Hepatocyte (in vitro differentiated cells): ENCODE measurements at regions not wholly inside any gene's neighbourhood (a gene's known extent, or its start where the extent isn't known, plus 50 kb on each side); places are given as distances from the start of the nearest gene placed in this dataset.

ENCODE experiments used
- DNase-seq: peaks from one replicate; pipeline ENCODE4 v3.0.0-alpha.2; 2016; ENCODE audit warnings: low spot score
- H2AFZ ChIP-seq: fragments of 200-600 bp; sonication (generic); 2 replicates; pipeline ENCODE4 v1.6.0; 2016; ENCODE audit warnings: antibody characterized with exemption, mild to moderate bottlenecking
- H3K27ac ChIP-seq: fragments of 200-600 bp; sonication (generic); 2 replicates; pipeline ENCODE4 v1.5.1; 2016; ENCODE audit warnings: mild to moderate bottlenecking
- H3K27me3 ChIP-seq: fragments of 200-600 bp; sonication (generic); 2 replicates; pipeline ENCODE4 v1.6.1; 2016
- H3K36me3 ChIP-seq: fragments of 200-600 bp; sonication (generic); replicated peaks from 2 replicates; pipeline ENCODE4 v1.5.1; 2016; ENCODE audit warnings: low read depth; ENCODE audit not compliant: insufficient read depth
- H3K4me1 ChIP-seq: fragments of 200-600 bp; sonication (generic); 2 replicates; pipeline ENCODE4 v1.5.1; 2016; ENCODE audit warnings: mild to moderate bottlenecking, moderate library complexity; ENCODE audit not compliant: insufficient read depth
- H3K4me2 ChIP-seq: fragments of 200-600 bp; sonication (generic); 2 replicates; pipeline ENCODE4 v1.6.0; 2016
- H3K4me3 ChIP-seq: fragments of 200-600 bp; sonication (generic); 2 replicates; pipeline ENCODE4 v1.5.1; 2016; ENCODE audit warnings: mild to moderate bottlenecking
- H3K79me2 ChIP-seq: fragments of 200-600 bp; sonication (generic); 2 replicates; pipeline ENCODE4 v1.6.0; 2017; ENCODE audit warnings: mild to moderate bottlenecking
- H3K9me2 ChIP-seq: fragments of 200-600 bp; sonication (generic); replicated peaks from 2 replicates; pipeline ENCODE4 v1.6.0; 2017; ENCODE audit warnings: mild to moderate bottlenecking; ENCODE audit not compliant: insufficient read depth
- H3K9me3 ChIP-seq: fragments of 200-600 bp; sonication (generic); 2 replicates; pipeline ENCODE4 v1.5.1; 2016; ENCODE audit warnings: low read depth, mild to moderate bottlenecking
- H4K20me1 ChIP-seq: fragments of 200-600 bp; sonication (generic); 2 replicates; pipeline ENCODE4 v1.6.0; 2016; ENCODE audit warnings: mild to moderate bottlenecking; ENCODE audit not compliant: insufficient read depth, poor library complexity, severe bottlenecking
- EZH2 ChIP-seq: fragments of 200-600 bp; sonication (generic); IDR thresholded peaks from 2 replicates; pipeline ENCODE4 v1.6.1; 2016; ENCODE audit warnings: antibody characterized with exemption, mild to moderate bottlenecking, borderline replicate concordance
- EZH2phosphoT487 ChIP-seq: fragments of 200-600 bp; sonication (generic); IDR thresholded peaks from one replicate; pipeline ENCODE4 v1.6.1; 2018; ENCODE audit warnings: antibody characterized with exemption, mild to moderate bottlenecking, low read depth, moderate library complexity; ENCODE audit not compliant: unreplicated experiment, severe bottlenecking
- WGBS: methylation state at CpG from one replicate; pipeline ENCODE4 v1.1.6; 2016; ENCODE audit warnings: low lambda C conversion rate; ENCODE audit errors: missing lambda C conversion rate; 5-methylcytosine and 5-hydroxymethylcytosine counted together
- TF ChIP-seq, protein P1 (sequence below): fragments of 200-600 bp; sonication (generic); IDR thresholded peaks from 2 replicates; pipeline ENCODE4 v1.5.1; 2016; ENCODE audit warnings: antibody characterized with exemption, mild to moderate bottlenecking; ENCODE audit not compliant: poor library complexity

DNA sequence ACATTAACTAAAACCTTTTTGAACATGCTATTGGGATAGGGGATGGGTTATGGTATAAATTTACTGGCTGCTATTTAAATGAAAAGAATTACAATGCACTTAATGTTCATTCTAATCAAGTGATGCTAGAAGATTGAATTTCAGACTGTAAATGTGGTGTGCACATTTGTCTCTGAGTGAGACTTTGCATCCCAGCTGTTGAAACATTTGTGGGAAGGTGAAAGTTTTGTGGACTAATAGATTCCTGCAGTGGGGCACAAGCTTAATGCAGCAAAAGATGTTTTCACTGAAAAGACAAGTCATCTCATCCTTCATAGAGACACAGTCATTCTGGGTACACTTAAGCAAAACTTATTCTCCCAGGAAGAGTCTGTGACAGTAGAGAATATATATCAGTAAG lies 323.6 kb downstream of the NFIB start:
- no peak overlapping the region for H3K4me3 ChIP-seq
- H3K27me3 ChIP-seq = no peaks in the 10 kb centered on the region
- no peaks in the 10 kb centered on the region for H3K79me2 ChIP-seq
- H3K9me2 ChIP-seq = no peaks in the 10 kb centered on the region
- H3K36me3 ChIP-seq = no peaks in the 10 kb centered on the region
- no peak overlapping the region for H2AFZ ChIP-seq
- peak overlapping the region; percentile 29 for H3K27ac ChIP-seq
- TF ChIP-seq, protein P1, sequence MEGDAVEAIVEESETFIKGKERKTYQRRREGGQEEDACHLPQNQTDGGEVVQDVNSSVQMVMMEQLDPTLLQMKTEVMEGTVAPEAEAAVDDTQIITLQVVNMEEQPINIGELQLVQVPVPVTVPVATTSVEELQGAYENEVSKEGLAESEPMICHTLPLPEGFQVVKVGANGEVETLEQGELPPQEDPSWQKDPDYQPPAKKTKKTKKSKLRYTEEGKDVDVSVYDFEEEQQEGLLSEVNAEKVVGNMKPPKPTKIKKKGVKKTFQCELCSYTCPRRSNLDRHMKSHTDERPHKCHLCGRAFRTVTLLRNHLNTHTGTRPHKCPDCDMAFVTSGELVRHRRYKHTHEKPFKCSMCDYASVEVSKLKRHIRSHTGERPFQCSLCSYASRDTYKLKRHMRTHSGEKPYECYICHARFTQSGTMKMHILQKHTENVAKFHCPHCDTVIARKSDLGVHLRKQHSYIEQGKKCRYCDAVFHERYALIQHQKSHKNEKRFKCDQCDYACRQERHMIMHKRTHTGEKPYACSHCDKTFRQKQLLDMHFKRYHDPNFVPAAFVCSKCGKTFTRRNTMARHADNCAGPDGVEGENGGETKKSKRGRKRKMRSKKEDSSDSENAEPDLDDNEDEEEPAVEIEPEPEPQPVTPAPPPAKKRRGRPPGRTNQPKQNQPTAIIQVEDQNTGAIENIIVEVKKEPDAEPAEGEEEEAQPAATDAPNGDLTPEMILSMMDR = no peak
- TF ChIP-seq EZH2phosphoT487 (no peak), EZH2 (no peak)
- no peak for DNase-seq
- H3K4me1 ChIP-seq = peaks cover 6% of the 10 kb centered on the region
- no peak overlapping the region for H3K4me2 ChIP-seq
- H3K9me3 ChIP-seq = no peaks in the 10 kb centered on the region
- no peaks in the 10 kb centered on the region for H4K20me1 ChIP-seq

DNA sequence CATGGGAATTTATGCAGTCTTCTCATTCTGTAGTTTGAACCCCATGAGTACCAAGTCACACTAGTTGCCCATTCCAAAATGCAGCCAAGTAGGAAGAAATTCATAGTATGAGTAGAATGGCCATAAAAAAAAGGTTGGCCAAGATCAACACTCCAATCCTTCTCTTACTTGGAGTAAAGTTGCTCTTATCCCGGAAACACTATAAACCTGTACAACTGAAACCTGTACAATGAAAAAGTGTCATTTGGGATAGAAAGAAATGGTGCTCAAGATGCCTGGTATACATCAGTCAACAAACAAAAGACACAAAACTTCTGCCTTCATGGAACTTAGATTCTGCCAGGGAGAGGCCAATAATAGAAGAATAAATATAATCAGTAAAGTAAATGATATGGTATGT lies 325.0 kb downstream of the NFIB start:
- Histone ChIP-seq H3K79me2 (no peaks in the 10 kb centered on the region), H4K20me1 (no peaks in the 10 kb centered on the region), H3K4me1 (peaks cover 6% of the 10 kb centered on the region), H3K9me3 (no peaks in the 10 kb centered on the region), H3K4me3 (no peak overlapping the region), H3K9me2 (no peaks in the 10 kb centered on the region), H2AFZ (no peak overlapping the region), H3K36me3 (no peaks in the 10 kb centered on the region), H3K27me3 (no peaks in the 10 kb centered on the region), H3K4me2 (no peak overlapping the region), H3K27ac (no peak overlapping the region)
- TF ChIP-seq, protein P1 = no peak
- DNase-seq = no peak
- 81% methylated on average over 1 of the region's 1 CpG for WGBS

DNA sequence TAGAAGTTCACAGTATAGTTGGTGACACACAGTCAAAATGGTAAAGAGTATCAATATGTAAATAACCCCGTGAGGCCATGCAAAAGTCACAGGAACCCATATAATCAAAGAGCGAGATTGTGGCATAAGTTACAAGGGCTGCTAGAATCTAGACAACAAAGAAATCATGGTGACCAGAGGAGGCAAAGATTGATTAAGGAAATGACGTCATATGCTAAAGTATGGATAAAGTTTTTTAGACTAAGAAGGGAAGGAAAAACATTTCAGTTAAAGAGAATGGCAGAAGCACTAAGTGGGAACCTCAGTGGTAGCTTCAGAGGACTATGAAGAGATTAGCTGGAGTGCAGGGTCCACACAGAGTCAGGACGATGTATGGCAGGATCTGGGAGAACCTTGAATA lies 330.3 kb downstream of the NFIB start:
- H3K9me2 ChIP-seq = no peaks in the 10 kb centered on the region
- no peaks in the 10 kb centered on the region for H3K9me3 ChIP-seq
- no peak overlapping the region for H3K27ac ChIP-seq
- H3K4me2 ChIP-seq = no peak overlapping the region
- no peak overlapping the region for H2AFZ ChIP-seq
- 88% methylated on average over 4 of the region's 4 CpGs for WGBS
- H3K27me3 ChIP-seq = no peaks in the 10 kb centered on the region
- TF ChIP-seq EZH2phosphoT487 (no peak), EZH2 (no peak)
- TF ChIP-seq, protein P1 = no peak
- no peaks in the 10 kb centered on the region for H3K79me2 ChIP-seq
- H3K4me1 ChIP-seq = peaks cover 3% of the 10 kb centered on the region
- H4K20me1 ChIP-seq = no peaks in the 10 kb centered on the region
- H3K4me3 ChIP-seq = no peak overlapping the region
- DNase-seq = no peak
- H3K36me3 ChIP-seq = no peaks in the 10 kb centered on the region

- no peak overlapping the region for H2AFZ ChIP-seq
Observed at GRCh38 chr9:13979941-13980318, 334.0 kb downstream of the NFIB start.

More at GRCh38 chr9:13979941-13980318, 334.0 kb downstream of the NFIB start:
- no peaks in the 10 kb centered on the region for H3K9me2 ChIP-seq
- H3K9me3 ChIP-seq = no peaks in the 10 kb centered on the region
- no peaks in the 10 kb centered on the region for H3K27me3 ChIP-seq
- H4K20me1 ChIP-seq = no peaks in the 10 kb centered on the region
- TF ChIP-seq, protein P1 = no peak
- TF ChIP-seq EZH2phosphoT487 (no peak), EZH2 (no peak)
- H3K4me1 ChIP-seq = peaks cover 3% of the 10 kb centered on the region
- 46% methylated on average over 2 of the region's 2 CpGs for WGBS
- H3K4me3 ChIP-seq = no peak overlapping the region
- no peaks in the 10 kb centered on the region for H3K79me2 ChIP-seq
- no peak overlapping the region for H3K4me2 ChIP-seq
- no peaks in the 10 kb centered on the region for H3K36me3 ChIP-seq
- no peak overlapping the region for H3K27ac ChIP-seq
- DNase-seq = no peak
